HUDEP-2 (cell line): ENCODE measurements at regions not wholly inside any gene's neighbourhood (a gene's known extent, or its start where the extent isn't known, plus 50 kb on each side); places are given as distances from the start of the nearest gene placed in this dataset.

Source experiments
- DNase-seq, 76 experiments: peaks; one replicate each; lab custom pipeline; 2025; ENCODE audit not compliant: unreplicated experiment in 76 of 76; lab: John Stamatoyannopoulos, UW

DNA sequence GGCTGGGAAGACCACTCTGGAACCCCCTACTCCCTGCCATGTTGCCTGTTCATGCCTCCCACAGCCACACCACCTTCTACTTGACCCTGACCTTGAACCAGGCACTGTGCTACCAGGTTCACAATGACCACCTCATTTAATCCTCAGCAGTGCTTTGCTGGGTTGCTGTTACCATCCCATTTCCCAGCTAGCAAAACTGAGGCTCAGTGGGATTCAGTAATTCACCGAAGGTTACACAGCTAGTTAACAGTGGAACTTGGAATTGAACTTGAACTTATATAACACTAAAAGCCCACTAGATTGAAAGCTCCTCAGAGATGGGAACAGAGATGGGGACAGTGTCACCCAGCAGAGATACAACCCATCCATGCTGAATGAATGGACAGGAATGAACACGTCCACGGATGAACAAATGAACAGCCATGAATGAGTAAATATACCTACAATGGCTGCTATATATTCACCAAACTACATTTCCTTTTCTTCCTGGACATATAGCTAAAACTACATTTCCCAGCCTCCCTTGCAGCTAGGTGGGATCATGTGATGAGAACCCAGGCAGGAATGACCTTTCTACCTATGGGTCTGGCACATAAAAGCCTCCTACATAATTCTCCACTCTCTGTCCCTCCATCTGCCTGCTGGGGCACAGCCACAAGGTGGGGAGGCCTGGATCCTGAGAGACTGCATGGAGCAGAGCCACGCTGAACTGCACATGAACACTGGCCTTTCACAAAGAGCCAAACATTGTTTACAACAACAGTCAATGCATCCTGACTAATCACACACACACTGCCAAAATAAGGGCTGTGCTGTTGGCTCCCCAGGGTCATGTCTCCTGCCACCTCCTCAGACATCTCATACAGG, 94.8 kb downstream of the RMI2 start:
- no peak for DNase-seq

DNA sequence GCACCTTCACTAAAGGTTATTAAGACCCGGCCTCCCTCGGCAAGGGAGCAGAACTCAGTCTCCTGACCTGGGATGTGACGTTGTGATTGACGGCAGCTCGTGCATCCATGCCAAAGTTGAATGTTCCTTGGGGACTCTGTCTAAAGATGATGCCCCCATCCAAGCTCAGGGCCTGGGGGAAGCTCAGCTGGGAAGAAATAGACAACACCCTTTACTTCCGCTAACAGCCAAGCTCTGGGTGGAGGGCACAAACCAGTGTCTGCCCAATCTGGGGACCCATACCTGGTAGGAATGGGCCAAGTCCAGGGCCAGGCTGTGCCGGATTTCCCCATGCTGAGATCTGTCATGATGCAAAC, 95.4 kb downstream of the RMI2 start:
- DNase-seq = no peak

DNA sequence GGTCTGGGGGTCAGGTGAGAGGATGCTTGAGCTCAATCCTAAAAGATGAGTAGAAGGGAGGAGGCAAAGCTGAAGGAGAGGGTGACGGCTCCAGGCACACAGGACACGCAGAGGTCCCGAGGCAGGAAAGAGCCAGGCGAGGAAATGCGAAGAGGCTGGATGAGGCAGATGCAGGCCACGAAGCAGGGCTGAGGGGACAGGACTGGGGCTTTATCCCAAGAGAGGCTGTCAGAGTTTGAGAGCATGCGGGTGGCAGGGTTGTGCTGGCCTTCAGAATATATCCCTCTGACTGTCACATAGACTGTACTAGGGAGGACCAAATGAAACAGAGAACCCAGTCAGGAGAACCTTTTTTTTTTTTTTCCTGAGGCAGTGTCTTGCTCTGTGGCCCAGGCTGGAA, 100.2 kb downstream of the RMI2 start:
- no peak for DNase-seq

DNA sequence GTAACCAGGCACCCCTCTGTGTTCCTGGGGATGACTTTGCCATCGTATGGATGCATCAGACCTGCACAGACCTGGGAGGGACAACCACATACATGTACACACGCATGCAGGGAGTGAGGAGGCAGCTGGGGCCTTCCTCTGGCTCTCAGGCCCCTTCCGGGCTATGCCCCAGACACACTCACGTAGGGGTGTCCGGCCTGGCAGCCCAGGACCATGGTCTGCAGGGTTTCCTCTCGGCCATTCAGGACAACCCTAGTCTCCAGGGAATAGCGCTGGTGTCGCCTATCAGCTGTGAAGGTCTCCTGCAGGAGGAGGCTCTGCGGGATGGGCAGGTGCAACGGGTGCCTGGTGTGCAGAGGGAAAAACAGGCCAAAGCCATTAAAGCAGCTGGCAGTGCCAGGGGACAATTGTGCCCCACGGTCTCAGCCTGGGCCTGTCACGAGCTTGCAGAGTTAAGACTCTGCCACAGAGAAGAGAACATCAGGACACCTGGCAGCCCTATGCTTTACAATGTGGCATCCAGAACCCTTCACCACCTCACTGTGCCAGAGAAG, 101.4 kb downstream of the RMI2 start:
- no peak for DNase-seq

DNA sequence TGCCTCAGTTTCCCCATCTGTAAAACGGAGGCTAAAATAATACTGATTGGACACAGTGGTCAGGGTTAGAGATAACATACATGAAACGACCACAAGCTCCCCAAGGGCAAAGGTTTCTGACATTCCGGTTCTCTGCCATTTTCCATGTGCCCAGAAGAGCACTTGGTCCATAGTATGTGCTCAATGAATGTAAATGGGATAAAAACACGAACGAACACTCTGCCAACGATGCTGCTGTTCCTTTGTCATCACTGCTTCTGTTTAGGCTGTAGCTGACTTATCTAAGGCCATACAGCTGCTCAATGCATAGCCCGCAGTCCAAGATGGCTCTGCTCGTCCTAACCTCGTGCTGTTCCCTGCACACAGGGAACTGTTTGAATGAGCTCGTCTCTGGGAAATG, 102.0 kb downstream of the RMI2 start:
- no peak for DNase-seq

DNA sequence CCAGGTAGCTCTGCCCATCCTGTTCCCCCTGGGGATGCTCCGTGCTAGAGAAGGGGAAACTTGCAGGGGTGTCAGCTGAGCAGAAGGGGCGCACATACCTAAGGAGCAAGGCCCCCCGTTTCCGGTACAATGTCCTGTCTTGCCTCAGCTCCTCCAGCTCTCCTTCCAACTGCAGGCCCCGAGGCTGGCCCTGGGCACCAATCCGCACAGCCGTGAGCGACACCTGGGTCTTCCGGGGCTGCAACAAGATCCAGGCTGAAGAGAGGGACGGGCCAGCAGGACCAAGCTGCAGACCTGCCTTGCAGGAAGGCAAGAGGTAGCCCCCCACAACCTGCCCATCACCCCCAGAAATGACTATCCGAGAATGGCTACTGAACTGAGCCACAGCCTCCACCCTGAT, 102.6 kb downstream of the RMI2 start:
- DNase-seq = no peak

DNA sequence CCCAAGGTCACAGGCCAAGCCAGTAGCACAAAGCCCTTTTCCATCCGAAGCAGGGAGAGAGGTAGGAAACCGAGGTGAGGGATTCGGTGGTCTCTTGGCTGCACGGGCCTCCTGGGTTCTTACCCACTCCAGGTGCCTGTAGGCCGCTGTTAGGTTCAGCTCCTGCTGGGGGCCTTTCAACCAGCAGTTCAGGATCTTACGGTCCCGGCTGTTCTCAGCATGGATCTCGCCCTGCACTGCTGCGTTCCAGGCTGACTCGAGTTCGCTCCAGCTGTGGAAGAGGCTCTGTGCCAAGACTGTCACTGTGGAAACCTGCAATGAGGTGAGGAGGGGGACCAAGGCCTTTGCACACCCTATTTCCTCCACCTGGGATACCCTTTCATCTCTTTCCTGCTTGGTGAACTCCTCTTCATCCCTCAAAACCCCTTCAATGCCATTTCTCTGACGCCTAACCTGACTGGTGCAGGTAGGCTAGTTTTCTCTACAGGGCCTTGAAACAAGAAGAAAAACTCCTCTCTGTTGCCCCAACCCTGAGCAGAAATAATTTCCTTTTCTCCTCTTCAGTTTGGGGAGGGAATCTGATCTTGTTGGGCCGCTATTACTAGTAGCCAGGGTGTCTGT, 103.6 kb downstream of the RMI2 start:
- no peak for DNase-seq

DNA sequence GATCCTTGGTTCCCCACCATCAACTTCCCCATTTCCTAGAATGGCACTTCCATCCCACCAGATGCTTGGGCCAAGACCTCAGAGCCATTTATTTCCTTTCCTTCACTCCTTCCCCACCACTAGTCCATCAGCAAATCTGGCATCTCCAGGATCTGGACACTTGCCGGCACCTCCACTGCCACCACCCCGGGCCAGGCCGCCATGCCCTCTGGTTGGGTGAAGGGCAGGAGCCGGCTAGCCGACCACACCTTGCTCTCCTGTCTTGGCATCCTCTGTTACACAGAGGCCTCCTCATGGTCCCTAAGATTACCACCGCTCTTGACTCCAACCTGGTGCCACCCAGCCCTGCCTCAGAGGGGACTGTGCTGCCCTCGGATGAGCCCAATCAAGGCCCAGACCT, 104.5 kb downstream of the RMI2 start:
- DNase-seq = no peak

DNA sequence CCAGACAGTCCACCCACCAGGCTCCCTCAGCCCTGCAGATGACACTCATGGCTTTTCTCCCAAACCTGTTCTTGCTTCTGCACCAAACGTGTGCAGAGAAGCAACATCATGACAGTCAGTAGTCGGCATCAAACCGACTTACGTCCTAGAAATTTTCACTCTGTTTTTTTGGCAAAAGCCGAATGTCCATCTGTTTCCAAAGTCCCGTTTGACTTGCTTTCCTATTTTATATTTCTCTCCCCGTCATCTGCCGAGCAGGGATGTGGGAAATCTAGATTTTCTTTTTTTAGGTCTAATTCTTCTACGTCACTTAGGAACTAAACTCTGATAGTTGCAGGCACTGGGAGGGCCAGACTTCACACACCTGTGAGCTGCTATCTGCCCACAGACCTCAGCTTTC, 104.9 kb downstream of the RMI2 start:
- no peak for DNase-seq

DNA sequence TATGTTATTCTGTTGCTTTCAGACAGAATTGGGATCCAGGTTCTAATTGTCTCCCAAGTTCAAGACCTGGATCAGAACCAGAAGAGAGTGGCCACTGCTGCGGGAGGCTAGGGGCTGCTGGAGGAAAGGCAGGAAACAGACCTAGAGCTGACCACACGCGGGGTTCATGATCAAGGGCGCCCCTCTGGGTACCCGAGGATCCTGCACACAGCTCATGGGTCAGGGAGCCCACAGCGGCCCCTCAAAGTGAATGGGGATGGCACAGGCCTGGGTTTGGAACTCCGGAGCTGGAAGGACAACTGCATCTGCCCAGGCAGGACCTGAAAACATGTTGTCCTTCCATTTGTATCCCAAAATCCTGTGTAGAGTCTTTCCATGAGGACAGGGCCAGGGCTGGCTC, 107.0 kb downstream of the RMI2 start:
- no peak for DNase-seq

DNA sequence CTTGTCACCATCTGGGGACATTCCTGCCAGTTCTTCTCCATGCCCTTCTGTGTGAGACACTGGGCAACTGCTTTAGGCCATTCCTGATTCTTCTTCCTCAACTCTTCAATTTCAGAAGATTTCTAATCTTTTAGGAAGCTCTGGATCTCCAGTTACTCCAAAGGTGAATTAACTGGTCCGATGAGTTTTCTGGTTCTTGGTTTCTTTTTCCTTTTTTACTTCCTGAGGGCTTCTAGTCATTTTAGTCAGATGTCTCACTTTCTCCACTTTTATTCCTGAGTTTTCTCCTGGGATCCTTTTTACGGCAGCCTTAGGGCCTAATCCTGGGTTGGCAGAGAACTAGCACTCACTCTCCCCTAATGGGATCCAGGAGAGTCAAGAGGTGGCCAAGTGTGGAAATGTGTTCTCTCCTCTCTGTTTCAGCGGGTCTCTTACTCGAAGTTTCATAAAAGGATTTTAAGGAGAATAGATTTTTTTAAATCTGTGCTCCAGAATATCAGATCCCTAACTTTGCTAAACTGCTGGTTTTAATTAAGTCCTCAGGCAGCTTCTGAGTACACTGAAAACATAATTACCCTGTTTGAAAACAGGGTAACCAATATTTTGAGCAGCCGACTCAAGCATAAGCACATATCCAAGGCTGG, 107.6 kb downstream of the RMI2 start:
- DNase-seq = no peak

DNA sequence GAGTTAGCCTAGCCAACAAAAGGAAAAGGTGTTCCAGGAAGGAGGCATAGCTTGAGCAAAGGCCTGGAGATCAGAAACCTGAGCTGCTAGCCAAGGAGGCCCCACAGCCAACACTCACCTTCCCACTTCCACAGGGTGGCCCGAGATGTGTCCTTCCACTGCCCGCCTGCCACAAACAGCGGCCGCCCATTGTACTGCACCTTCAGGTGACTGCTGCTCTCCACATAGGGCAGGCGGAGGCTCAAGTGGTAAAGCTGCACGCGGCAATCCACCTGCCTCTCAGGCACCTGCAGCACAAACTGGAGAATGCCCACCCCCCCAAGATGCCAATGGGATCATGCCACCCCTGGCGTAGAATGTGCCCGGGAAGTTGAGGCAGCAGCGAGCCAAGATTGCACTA, 111.5 kb downstream of the RMI2 start:
- no peak for DNase-seq

DNA sequence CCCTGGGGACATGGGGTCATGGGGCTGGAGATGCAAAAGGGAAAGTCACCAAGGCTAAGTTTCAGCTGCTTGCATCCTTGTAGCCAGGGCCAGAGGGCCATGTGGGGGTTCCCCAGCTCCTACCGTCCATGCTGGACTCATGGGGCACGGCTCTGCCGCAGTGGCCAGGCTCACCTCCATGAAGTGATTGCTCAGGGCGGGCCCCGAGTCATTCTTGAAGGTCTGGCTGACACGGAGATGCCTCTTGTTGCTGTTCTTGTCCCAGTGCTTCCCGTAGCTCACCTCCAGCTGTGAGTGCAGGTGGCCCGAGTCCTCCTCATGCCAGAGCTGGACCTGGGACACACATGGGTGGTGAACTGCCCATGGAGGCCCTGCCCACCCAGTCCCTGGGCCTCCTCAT, 114.5 kb downstream of the RMI2 start:
- DNase-seq = no peak

DNA sequence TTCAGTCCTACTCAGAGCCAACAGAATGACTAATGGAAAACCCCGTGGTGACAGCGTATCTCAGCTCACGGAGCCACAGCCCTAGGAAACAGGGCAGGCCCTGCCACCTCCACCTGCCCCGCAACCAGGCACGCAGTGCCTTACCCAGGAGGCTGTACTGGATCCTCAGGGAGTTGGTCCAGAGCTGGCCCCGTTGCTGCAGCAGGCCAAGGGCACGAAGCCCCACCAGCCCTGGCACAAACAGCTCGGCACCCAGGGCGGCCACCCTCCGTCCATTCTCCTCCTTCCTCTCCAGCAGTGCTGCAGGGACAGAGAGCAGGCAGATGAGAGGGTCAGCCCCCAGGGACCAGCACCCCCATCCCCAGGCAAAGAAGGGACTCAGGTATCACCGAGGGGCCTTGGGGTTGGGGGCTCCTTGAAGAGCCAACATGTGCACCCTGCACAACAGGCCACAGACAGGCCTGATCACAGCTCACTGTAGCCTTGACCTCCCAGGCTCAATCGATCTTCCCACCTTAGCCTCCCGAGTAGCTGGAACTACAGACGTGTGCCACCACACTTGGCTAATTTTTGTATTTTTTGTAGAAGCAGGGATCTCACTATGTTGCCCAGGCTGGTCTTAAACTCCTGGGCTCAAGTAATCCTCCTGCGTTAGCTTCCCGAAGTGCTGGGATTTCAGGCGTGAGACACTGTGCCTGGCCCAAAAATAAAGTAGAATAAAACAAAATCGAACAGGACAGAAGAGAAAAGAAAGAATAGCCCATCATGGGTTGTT, 115.7 kb downstream of the RMI2 start:
- no peak for DNase-seq

DNA sequence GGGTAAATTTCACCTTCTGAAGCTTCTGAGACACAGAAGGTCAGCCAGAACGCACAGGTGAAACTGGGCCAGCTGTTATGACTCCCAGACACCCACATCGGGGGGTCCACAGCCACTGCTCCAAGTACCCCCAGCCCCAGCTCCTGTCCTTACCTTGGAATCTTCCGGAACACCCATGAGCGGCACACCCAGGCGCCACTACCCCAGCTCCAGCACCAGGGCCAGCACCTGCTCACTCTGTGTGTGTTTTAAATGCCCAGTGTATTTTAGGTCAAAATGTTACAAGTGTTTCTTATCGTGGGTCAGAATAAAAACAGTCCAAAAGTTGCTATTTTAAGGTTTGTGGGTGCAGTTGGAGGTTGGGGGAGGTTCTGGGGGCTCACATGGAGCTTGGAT, 116.3 kb downstream of the RMI2 start:
- DNase-seq = no peak

DNA sequence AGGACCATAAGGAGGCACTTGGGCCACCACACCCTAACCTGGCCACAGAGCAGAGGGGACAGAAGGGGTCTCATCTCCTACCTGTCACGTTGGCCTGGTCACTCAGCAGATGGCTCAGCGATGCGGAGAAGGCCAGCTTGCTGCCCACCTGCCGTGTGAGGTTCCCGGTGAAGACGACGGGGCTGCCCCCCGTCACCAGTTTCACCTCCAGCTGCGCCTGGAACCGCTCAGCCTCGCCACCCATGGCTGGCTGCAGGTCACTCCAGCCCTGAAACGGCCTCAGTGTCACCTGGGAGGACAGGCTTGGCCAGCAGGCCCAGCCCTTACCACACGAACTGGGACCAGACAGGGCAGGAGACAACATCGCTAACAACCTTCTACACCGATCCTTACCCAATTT, 116.8 kb downstream of the RMI2 start:
- DNase-seq = no peak

DNA sequence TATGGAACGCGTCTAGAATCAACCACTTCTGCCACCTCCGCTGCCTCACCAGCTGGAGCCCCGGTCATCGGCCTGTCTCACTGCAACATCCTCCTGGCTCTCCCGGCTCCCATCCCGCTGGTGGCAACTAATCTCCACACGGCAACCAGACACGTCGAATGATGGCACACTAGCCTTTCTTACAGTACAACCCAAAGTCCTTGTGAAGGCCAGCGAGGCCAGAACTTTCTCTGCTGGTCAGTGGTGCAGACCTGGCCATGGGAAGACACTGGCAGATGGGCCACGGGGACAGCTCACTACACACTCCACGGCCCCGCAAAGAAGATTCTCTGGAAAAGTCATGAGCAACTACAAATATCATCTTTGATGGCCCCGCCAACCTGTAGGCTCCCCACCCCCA, 117.6 kb downstream of the RMI2 start:
- no peak for DNase-seq

DNA sequence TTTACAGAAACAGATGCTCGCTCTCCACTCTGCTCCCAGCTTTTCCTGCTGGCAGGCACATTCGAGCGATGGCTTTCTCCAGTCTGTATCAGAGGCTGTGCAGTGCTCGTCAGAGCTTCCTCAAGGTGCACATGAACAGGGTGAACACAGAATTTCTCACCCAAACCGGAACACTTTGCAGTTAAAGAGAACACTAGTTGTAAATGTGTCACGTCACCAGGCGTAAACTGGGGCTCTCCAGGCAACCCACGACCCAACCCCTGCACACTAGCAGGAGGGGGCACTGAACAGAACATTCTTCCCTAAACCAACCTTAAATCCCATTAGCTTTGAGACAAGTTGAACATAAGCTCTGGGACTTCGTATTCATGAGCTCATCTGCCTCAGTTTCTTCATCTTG, 119.0 kb downstream of the RMI2 start:
- DNase-seq = no peak

DNA sequence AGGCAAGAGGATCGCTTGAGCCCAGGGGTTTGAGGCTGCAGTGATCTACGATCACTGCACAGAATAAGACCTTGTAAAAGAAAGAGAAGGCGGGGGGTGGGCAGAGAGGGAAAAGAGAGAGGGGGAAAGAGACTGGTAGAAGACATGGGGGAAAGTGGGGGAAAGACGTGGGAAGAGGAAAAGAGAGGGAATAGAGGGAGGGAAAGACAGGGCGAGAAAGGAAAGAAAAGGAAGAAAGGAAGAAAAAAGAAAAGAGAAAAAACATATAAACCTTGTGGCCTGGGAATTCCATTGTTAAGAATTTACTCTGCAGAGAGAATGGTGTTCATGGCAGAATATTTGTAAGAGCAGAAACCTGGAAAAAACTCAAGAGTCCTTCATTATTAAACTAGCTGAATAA, 120.4 kb downstream of the RMI2 start:
- no peak for DNase-seq

DNA sequence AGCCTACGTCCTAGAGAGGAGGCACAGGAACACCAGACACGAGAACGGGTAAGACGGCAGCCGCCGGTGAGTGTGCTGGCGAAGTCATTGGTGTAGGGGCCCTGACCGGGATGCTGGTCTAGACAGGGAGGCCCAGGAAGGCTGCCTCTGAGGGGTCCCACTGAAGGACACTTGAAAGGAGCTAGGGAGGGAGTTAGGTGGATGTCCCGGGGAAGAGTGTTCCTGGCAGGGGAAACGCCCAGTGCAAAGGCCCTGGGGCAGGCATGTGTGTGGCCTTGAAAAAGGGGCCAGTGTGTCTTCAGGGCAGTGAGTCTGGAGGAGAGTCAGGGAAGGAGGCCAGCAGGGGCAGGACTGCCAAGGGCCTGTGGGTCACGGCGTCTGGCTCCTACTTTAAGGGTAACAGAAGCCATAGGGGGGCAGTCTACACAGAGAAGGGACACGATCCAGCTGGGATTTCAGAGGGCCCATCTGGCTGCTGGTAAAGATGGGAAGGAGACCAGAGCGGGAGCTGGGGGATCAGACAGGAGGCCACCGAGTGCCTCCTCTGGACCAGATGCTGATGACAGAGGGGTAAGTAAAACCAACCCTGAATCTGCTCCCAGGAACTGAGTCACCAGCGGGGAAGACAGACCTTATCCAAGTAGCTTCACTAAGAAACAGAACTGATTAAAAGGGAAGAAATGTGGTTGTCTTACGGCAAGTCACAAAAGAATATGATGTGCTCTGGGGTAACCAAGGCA, 115.9 kb downstream of the LITAF start:
- no peak for DNase-seq
